GM12864 (cell line): ENCODE measurements at regions not wholly inside any gene's neighbourhood (a gene's known extent, or its start where the extent isn't known, plus 50 kb on each side); places are given as distances from the start of the nearest gene placed in this dataset.

Experiments
- DNase-seq: peaks from one replicate; pipeline ENCODE4 v3.0.0-alpha.2; 2011; ENCODE audit warnings: low read depth
- H3K4me3 ChIP-seq: 2 replicates; pipeline ENCODE4 v1.5.1; 2011; ENCODE audit warnings: mild to moderate bottlenecking, low read depth, low read length, control low read depth
- CTCF ChIP-seq: IDR thresholded peaks from 2 replicates; pipeline ENCODE4 v1.5.1; 2011; ENCODE audit warnings: low read depth, mild to moderate bottlenecking, moderate library complexity, low read length, control low read depth, inconsistent platforms; ENCODE audit errors: missing control alignments

GRCh38 chr11:29959488-29959887 is 57.3 kb downstream of the KCNA4 start:
- H3K4me3 ChIP-seq, result no peak overlapping the region
- TF ChIP-seq CTCF, result no peak
- DNase-seq, result no peak

DNA sequence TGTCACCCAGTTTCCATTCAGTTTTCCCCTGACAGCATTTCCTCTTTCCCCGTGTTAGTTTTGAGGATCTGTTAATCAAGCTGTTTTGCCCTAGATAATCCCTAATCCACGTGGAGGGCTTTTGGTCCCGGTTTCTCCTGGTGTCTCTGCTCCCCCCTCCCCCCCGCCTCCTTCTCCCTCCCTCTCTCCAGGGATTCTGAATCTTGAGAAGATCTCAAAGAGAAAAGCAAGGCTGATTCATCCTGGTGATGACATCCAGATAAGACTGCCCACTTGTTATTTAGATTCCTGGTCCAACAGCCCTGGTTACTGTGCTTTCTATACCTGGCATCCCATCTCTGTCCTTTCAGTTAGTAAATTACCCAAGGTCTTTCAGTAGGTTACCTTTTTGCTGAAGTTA is 59.4 kb downstream of the KCNA4 start:
- no peak overlapping the region for H3K4me3 ChIP-seq
- TF ChIP-seq CTCF, result no peak
- DNase-seq, result no peak

DNA sequence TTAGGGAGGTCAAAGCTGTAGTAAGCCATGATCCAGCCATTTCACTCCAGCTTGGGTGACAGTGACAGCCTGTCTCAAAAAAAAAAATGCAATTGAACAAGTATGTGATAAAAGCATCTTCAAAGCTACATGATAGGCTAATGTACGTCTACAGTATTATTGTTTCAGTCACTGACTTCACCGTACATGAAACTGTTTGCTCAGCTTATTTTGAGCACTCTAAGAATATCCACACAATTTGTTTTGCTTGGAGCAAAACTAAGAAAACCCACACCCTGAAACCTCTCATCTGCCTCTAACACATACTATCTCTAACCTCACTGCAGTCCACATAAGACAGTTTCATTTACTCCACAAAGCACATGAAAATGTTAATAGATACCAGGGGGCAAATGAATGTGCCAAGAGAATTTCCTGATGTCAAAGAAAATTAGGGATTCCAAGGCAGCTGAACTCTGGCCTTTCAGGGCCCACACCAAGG is 60.7 kb downstream of the KCNA4 start:
- no peak for DNase-seq
- TF ChIP-seq CTCF, result no peak
- no peak overlapping the region for H3K4me3 ChIP-seq

- TF ChIP-seq CTCF, result no peak
- H3K4me3 ChIP-seq, result no peak overlapping the region
- no peak for DNase-seq
These were observed 73.5 kb downstream of the KCNA4 start for GRCh38 chr11:29943347-29943746.

GRCh38 chr11:29937526-29937925 is 79.3 kb downstream of the KCNA4 start:
- TF ChIP-seq CTCF, result no peak
- DNase-seq, result no peak
- H3K4me3 ChIP-seq, result no peak overlapping the region

- TF ChIP-seq CTCF, result no peak
- DNase-seq, result no peak
- H3K4me3 ChIP-seq, result no peak overlapping the region
These were observed 82.7 kb downstream of the KCNA4 start for GRCh38 chr11:29934115-29934638.

DNA sequence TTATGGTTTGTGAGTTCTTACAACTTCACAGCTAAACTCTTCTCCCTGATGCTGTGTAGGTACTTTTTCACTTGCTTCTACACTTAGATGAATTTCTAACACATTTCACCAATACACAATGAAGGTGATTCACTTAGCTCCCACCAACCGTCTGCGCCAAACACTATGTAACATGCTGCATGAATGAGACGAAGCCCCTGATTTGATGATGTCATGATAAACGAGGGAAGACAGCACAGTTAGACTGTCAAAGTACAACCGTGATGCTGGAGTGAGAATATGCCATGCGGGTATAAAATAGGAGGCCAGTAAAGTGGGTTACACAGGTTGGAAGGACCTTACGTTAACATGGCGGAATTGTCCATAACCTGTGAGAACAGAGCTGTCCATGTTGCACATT is 100.8 kb downstream of the KCNA4 start:
- TF ChIP-seq CTCF, result no peak
- no peak overlapping the region for H3K4me3 ChIP-seq
- no peak for DNase-seq
